SK-N-SH (cell line): ENCODE measurements at regions not wholly inside any gene's neighbourhood (a gene's known extent, or its start where the extent isn't known, plus 50 kb on each side); places are given as distances from the start of the nearest gene placed in this dataset.

Experiments used
- CTCF ChIA-PET: fragments of 300-600, 350-600 bp; formaldehyde crosslinking; extraction: SDS; loops from one replicate; lab custom pipeline; 2021; lab: Yijun Ruan, JAX
- POLR2A ChIA-PET: fragments of 350-600 bp; sonication (Branson Sonifier 250); formaldehyde crosslinking; extraction: SDS; loops from one replicate; lab custom pipeline; 2020; ENCODE audit warnings: antibody characterized with exemption, inconsistent platforms; lab: Yijun Ruan, JAX
- DNase-seq: peaks from one replicate; pipeline ENCODE4 v3.0.0; 2012
- H2AFZ ChIP-seq: fragments of 200-600 bp; sonication (generic); 2 replicates; pipeline ENCODE4 v1.8.1; 2016; ENCODE audit warnings: antibody characterized with exemption, mild to moderate bottlenecking, low read depth
- H3F3A ChIP-seq: fragments of 200-600 bp; sonication (generic); replicated peaks from 2 replicates; pipeline ENCODE3; 2016; ENCODE audit warnings: antibody characterized with exemption, mild to moderate bottlenecking; ENCODE audit not compliant: insufficient read depth
- H3K27ac ChIP-seq, 2 experiments: fragments of 200-500 bp in 1 of 2; fragments of 200-600 bp in 1 of 2; sonication (Bioruptor generic) in 1 of 2; sonication (generic), shearing (Covaris generic) in 1 of 2; 2 replicates each; pipeline versions ENCODE4 v1.5.1 to v1.6.1; 2014 to 2016; ENCODE audit warnings: low read depth in 2 of 2, inconsistent platforms in 1 of 2, low read length in 1 of 2, mild to moderate bottlenecking in 1 of 2, mixed read lengths in 1 of 2
- H3K27me3 ChIP-seq: fragments of 200-600 bp; sonication (generic), shearing (Covaris generic); 2 replicates; pipeline ENCODE4 v1.6.1; 2016; ENCODE audit warnings: mixed run types; ENCODE audit not compliant: insufficient read depth
- H3K36me3 ChIP-seq, 2 experiments: fragments of 200-500 bp in 1 of 2; fragments of 200-600 bp in 1 of 2; sonication (Bioruptor generic) in 1 of 2; sonication (generic) in 1 of 2; replicated peaks in 1 of 2; 2 replicates each; pipeline versions ENCODE3 to v1.5.1; 2014 to 2016; ENCODE audit warnings: low read length in 1 of 2, mild to moderate bottlenecking in 1 of 2; ENCODE audit not compliant: insufficient read depth in 2 of 2, control insufficient read depth in 1 of 2
- H3K4me1 ChIP-seq, 2 experiments: fragments of 200-500 bp in 1 of 2; fragments of 200-600 bp in 1 of 2; sonication (Bioruptor generic) in 1 of 2; sonication (generic), shearing (Covaris generic) in 1 of 2; 2 replicates each; pipeline versions ENCODE4 v1.5.1 to v1.6.1; 2014 to 2016; ENCODE audit warnings: low read depth in 1 of 2, low read length in 1 of 2, mixed run types in 1 of 2; ENCODE audit not compliant: insufficient read depth in 2 of 2, control insufficient read depth in 1 of 2
- H3K4me2 ChIP-seq: fragments of 200-600 bp; sonication (generic), shearing (Covaris generic); 2 replicates; pipeline ENCODE4 v1.6.1; 2017; ENCODE audit warnings: mixed run types
- H3K4me3 ChIP-seq, 2 experiments: fragments of 200-500 bp in 1 of 2; fragments of 200-600 bp in 1 of 2; sonication (Bioruptor generic) in 1 of 2; sonication (generic), shearing (Covaris generic) in 1 of 2; 2 replicates each; pipeline versions ENCODE4 v1.5.1 to v1.8.1; 2014 to 2016; ENCODE audit warnings: low read depth in 2 of 2, inconsistent platforms in 1 of 2, low read length in 1 of 2, mild to moderate bottlenecking in 1 of 2, mixed read lengths in 1 of 2, moderate library complexity in 1 of 2
- H3K79me2 ChIP-seq: fragments of 200-600 bp; sonication (generic); 2 replicates; pipeline ENCODE4 v1.8.1; 2017; ENCODE audit warnings: mild to moderate bottlenecking; ENCODE audit not compliant: insufficient read depth
- H3K9ac ChIP-seq: fragments of 200-600 bp; sonication (generic); 2 replicates; pipeline ENCODE4 v1.6.1; 2017; ENCODE audit warnings: mixed run types
- H3K9me2 ChIP-seq: fragments of 200-600 bp; sonication (generic); 2 replicates; pipeline ENCODE4 v1.6.1; 2017; ENCODE audit warnings: mixed run types
- H3K9me3 ChIP-seq: fragments of 200-600 bp; sonication (generic); 2 replicates; pipeline ENCODE4 v1.6.1; 2017; ENCODE audit warnings: mixed run types, mild to moderate bottlenecking, moderate library complexity
- H4K20me1 ChIP-seq: fragments of 200-600 bp; sonication (generic); 2 replicates; pipeline ENCODE4 v1.6.1; 2017; ENCODE audit warnings: mild to moderate bottlenecking, mixed run types; ENCODE audit not compliant: insufficient read depth
- ELF1 ChIP-seq: IDR thresholded peaks from 2 replicates; pipeline ENCODE4 v1.4.0; 2012
- FOXJ3 ChIP-seq: sonication (generic); formaldehyde crosslinking; IDR thresholded peaks from 2 replicates; pipeline ENCODE4 v1.5.1; 2020; ENCODE audit warnings: mild to moderate bottlenecking, missing genetic modification reagents
- FOXM1 ChIP-seq: IDR thresholded peaks from 2 replicates; pipeline ENCODE4 v1.4.0; 2012; ENCODE audit warnings: low read depth, mild to moderate bottlenecking
- GATA2 ChIP-seq: sonication (generic); formaldehyde crosslinking; IDR thresholded peaks from 2 replicates; pipeline ENCODE4 v1.5.0; 2020; ENCODE audit warnings: mild to moderate bottlenecking, missing genetic modification reagents
- MXI1 ChIP-seq: IDR thresholded peaks from 2 replicates; pipeline ENCODE4 v1.6.1; 2012; ENCODE audit warnings: mild to moderate bottlenecking, low read depth, low read length, improper control_type of control experiment
- RAD21 ChIP-seq: IDR thresholded peaks from 2 replicates; pipeline ENCODE4 v1.6.1; 2012; ENCODE audit warnings: mild to moderate bottlenecking, low read length
- RFX5 ChIP-seq: IDR thresholded peaks from 2 replicates; pipeline ENCODE4 v1.6.1; 2012; ENCODE audit warnings: mild to moderate bottlenecking, improper control_type of control experiment, low read length
- SIN3A ChIP-seq: IDR thresholded peaks from 2 replicates; pipeline ENCODE4 v1.6.1; 2012; ENCODE audit warnings: low read depth, mild to moderate bottlenecking, low read length, moderate library complexity, borderline replicate concordance
- TCF12 ChIP-seq: IDR thresholded peaks from 2 replicates; pipeline ENCODE4 v1.4.0; 2012
- TEAD4 ChIP-seq: IDR thresholded peaks from 2 replicates; pipeline ENCODE4 v1.4.0; 2012; ENCODE audit warnings: mild to moderate bottlenecking, borderline replicate concordance; ENCODE audit not compliant: insufficient read depth
- TF ChIP-seq, protein P1 (sequence below): fragments of 200-600 bp; sonication (generic); IDR thresholded peaks from 2 replicates; pipeline ENCODE4 v1.6.1; 2017; ENCODE audit warnings: antibody characterized with exemption, mild to moderate bottlenecking, moderate library complexity
- TF ChIP-seq, protein P2 (sequence below): IDR thresholded peaks from 2 replicates; pipeline ENCODE4 v1.6.1; 2012; ENCODE audit warnings: mild to moderate bottlenecking, low read depth, low read length, moderate library complexity
- TF ChIP-seq, protein P3 (sequence below): fragments of 150-350 bp; IDR thresholded peaks from 2 replicates; pipeline ENCODE4 v1.6.1; 2016; ENCODE audit warnings: mild to moderate bottlenecking, low read depth, low read length
- TF ChIP-seq, protein P4 (sequence below): IDR thresholded peaks from 2 replicates; pipeline ENCODE4 v1.4.0; 2012; ENCODE audit warnings: low read depth, borderline replicate concordance

DNA sequence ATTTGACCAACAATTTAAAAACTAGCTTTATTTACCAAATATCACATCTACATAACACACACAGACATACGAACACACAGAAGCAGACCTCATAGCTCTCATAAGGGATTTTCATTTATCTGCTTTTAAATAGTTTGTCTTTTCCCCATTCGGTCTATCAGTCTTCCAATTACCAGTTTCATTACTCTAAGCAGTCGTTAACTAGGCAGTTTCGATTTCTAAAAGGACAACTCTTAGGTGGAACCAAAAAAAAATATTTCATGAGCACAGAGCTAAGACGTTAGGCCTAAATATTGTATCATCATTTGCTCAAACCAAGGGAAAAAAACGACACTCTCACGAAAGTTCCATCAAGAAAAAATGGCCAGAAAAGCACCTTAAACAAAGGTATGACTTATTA lies 228.4 kb downstream of the SPANXN1 start (continued):
- no peak for TF ChIP-seq TEAD4

DNA sequence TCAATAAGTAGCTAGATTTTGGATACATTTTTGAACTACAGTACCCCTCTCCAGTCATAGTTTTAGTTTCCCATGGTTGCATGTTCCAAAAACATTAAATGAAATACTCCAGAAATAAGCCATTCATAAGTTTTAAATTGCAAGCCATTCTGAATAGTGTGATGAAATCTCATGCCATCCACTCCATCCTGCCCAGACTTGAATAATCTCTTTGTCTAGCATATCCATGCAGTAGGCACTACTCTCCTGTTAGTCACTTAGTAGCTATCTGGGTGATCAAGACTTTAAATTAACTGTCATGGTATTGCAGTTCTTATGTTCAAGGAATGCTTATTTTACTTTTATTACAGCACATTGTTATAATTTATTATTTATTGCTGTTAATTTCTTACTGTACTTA lies 237.4 kb downstream of the SPANXN1 start:
- H3K4me2 ChIP-seq, result no peak overlapping the region
- no peak for TF ChIP-seq ELF1
- TF ChIP-seq, protein P1, sequence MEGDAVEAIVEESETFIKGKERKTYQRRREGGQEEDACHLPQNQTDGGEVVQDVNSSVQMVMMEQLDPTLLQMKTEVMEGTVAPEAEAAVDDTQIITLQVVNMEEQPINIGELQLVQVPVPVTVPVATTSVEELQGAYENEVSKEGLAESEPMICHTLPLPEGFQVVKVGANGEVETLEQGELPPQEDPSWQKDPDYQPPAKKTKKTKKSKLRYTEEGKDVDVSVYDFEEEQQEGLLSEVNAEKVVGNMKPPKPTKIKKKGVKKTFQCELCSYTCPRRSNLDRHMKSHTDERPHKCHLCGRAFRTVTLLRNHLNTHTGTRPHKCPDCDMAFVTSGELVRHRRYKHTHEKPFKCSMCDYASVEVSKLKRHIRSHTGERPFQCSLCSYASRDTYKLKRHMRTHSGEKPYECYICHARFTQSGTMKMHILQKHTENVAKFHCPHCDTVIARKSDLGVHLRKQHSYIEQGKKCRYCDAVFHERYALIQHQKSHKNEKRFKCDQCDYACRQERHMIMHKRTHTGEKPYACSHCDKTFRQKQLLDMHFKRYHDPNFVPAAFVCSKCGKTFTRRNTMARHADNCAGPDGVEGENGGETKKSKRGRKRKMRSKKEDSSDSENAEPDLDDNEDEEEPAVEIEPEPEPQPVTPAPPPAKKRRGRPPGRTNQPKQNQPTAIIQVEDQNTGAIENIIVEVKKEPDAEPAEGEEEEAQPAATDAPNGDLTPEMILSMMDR, result no peak
- no peak for TF ChIP-seq TCF12
- no peak for TF ChIP-seq RFX5
- TF ChIP-seq GATA2 (CRISPR knock-in tag), result no peak
- no peak for TF ChIP-seq MXI1
- no peak for TF ChIP-seq RAD21
- TF ChIP-seq, protein P2, sequence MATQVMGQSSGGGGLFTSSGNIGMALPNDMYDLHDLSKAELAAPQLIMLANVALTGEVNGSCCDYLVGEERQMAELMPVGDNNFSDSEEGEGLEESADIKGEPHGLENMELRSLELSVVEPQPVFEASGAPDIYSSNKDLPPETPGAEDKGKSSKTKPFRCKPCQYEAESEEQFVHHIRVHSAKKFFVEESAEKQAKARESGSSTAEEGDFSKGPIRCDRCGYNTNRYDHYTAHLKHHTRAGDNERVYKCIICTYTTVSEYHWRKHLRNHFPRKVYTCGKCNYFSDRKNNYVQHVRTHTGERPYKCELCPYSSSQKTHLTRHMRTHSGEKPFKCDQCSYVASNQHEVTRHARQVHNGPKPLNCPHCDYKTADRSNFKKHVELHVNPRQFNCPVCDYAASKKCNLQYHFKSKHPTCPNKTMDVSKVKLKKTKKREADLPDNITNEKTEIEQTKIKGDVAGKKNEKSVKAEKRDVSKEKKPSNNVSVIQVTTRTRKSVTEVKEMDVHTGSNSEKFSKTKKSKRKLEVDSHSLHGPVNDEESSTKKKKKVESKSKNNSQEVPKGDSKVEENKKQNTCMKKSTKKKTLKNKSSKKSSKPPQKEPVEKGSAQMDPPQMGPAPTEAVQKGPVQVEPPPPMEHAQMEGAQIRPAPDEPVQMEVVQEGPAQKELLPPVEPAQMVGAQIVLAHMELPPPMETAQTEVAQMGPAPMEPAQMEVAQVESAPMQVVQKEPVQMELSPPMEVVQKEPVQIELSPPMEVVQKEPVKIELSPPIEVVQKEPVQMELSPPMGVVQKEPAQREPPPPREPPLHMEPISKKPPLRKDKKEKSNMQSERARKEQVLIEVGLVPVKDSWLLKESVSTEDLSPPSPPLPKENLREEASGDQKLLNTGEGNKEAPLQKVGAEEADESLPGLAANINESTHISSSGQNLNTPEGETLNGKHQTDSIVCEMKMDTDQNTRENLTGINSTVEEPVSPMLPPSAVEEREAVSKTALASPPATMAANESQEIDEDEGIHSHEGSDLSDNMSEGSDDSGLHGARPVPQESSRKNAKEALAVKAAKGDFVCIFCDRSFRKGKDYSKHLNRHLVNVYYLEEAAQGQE, result no peak
- TF ChIP-seq, protein P3, sequence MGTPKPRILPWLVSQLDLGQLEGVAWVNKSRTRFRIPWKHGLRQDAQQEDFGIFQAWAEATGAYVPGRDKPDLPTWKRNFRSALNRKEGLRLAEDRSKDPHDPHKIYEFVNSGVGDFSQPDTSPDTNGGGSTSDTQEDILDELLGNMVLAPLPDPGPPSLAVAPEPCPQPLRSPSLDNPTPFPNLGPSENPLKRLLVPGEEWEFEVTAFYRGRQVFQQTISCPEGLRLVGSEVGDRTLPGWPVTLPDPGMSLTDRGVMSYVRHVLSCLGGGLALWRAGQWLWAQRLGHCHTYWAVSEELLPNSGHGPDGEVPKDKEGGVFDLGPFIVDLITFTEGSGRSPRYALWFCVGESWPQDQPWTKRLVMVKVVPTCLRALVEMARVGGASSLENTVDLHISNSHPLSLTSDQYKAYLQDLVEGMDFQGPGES, result no peak
- TF ChIP-seq FOXJ3 (CRISPR knock-in tag), result no peak
- TF ChIP-seq, protein P4, sequence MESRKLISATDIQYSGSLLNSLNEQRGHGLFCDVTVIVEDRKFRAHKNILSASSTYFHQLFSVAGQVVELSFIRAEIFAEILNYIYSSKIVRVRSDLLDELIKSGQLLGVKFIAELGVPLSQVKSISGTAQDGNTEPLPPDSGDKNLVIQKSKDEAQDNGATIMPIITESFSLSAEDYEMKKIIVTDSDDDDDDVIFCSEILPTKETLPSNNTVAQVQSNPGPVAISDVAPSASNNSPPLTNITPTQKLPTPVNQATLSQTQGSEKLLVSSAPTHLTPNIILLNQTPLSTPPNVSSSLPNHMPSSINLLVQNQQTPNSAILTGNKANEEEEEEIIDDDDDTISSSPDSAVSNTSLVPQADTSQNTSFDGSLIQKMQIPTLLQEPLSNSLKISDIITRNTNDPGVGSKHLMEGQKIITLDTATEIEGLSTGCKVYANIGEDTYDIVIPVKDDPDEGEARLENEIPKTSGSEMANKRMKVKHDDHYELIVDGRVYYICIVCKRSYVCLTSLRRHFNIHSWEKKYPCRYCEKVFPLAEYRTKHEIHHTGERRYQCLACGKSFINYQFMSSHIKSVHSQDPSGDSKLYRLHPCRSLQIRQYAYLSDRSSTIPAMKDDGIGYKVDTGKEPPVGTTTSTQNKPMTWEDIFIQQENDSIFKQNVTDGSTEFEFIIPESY, result no peak
- no peak for TF ChIP-seq FOXM1
- TF ChIP-seq SIN3A, result no peak
- TF ChIP-seq, all 33 proteins: peak for 0
- H3K4me3 ChIP-seq, result no peak overlapping the region
- no peaks in the 10 kb centered on the region for H3K4me1 ChIP-seq
- no peaks in the 10 kb centered on the region for H3F3A ChIP-seq
- ChIA-PET POLR2A (no interaction called here), CTCF (no interaction called here)
- H3K27ac ChIP-seq, result no peak overlapping the region
- no peaks in the 10 kb centered on the region for H3K36me3 ChIP-seq
- DNase-seq, result no peak
- no peaks in the 10 kb centered on the region for H3K79me2 ChIP-seq
- no peak overlapping the region for H2AFZ ChIP-seq
- no peaks in the 10 kb centered on the region for H3K9me3 ChIP-seq
- H3K9me2 ChIP-seq, result no peaks in the 10 kb centered on the region
- no peaks in the 10 kb centered on the region for H4K20me1 ChIP-seq
- no peaks in the 10 kb centered on the region for H3K27me3 ChIP-seq
- no peak overlapping the region for H3K9ac ChIP-seq
